ENCODE measurements at regions not wholly inside any gene's neighbourhood (a gene's known extent, or its start where the extent isn't known, plus 50 kb on each side); places are given as distances from the start of the nearest gene placed in this dataset.

DNA sequence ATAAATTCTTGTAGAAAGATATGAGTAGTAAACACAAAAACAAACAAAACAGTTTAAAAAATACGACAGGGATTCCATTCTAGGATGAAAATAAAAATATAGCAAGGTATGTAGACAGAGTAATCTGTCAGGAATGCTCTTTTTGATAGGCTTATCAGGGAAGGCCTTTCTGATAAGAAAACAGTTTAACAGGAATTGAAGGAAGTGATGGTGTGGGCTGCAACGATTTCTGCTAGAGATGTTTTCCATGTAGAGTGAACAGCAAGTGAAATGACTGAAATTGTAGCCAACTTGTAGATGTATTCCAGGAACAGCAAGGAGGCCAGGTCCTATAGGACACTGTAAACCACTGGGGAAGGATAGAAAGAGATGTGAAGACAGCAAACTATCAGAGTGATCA is 689.7 kb upstream of the GJE1 start:
- no peaks in the 10 kb centered on the region for H3K4me1 ChIP-seq (ENCODE audit: control insufficient read depth, insufficient read depth, low read length, poor library complexity, severe bottlenecking)
- no peaks in the 10 kb centered on the region for H3K9me3 ChIP-seq (ENCODE audit: control insufficient read depth, low read length)
- H3K27ac ChIP-seq (ENCODE audit: insufficient read depth, low read length, poor library complexity, severe bottlenecking), result no peak overlapping the region
- no peaks in the 10 kb centered on the region for H3K27me3 ChIP-seq (replicated peaks; ENCODE audit: control insufficient read depth, insufficient read depth, low read length, poor library complexity, severe bottlenecking)
- no peak overlapping the region for H3K4me3 ChIP-seq (ENCODE audit: insufficient read depth, low read depth, low read length, poor library complexity, severe bottlenecking)
- H3K36me3 ChIP-seq (ENCODE audit: control insufficient read depth, insufficient read depth, low read length), result no peaks in the 10 kb centered on the region
- no peak for DNase-seq

DNA sequence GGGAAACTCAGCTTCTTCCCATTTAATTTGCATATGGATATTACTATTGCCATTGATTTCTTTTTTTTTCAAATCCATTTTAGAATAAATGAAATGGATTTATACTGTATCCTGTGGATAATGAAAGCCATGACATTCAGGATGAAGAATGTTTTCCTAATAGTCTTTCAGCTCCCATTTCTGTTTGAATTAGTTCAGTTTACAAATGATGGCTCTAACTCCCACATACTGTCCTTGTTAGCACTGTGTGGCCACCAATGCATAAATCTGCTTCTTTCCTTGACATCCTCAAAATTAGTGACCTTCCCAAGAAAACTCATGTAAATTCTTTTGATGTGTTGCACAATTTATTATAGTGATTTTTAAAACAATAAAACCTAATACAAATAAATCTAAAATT is 693.2 kb upstream of the GJE1 start:
- no peaks in the 10 kb centered on the region for H3K27me3 ChIP-seq (replicated peaks; ENCODE audit: control insufficient read depth, insufficient read depth, low read length, poor library complexity, severe bottlenecking)
- no peak overlapping the region for H3K27ac ChIP-seq (ENCODE audit: insufficient read depth, low read length, poor library complexity, severe bottlenecking)
- DNase-seq, result no peak

DNA sequence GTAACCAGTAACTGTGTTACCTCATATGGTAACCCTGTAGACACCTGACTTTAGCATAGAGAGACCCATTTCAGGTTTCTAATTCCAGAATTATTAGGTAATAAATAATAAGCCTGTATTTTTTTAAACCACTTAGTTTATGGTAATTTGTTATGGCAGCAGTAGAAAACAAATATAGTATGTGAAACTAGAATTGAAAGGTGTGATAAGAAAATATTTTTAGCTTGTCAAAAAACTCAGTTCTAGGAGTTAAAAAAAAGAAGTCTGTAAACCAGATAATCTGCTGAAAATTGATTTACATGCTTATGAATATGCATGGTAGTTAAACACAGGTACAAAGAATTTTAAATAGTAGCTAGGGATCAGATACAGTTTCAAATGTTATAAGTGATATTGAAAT is 695.0 kb upstream of the GJE1 start:
- H3K27ac ChIP-seq (ENCODE audit: insufficient read depth, low read length, poor library complexity, severe bottlenecking), result no peak overlapping the region
- no peaks in the 10 kb centered on the region for H3K4me1 ChIP-seq (ENCODE audit: control insufficient read depth, insufficient read depth, low read length, poor library complexity, severe bottlenecking)
- no peak for DNase-seq
- no peaks in the 10 kb centered on the region for H3K36me3 ChIP-seq (ENCODE audit: control insufficient read depth, insufficient read depth, low read length)
- H3K4me3 ChIP-seq (ENCODE audit: insufficient read depth, low read depth, low read length, poor library complexity, severe bottlenecking), result no peak overlapping the region
- H3K27me3 ChIP-seq (replicated peaks; ENCODE audit: control insufficient read depth, insufficient read depth, low read length, poor library complexity, severe bottlenecking), result no peaks in the 10 kb centered on the region
- H3K9me3 ChIP-seq (ENCODE audit: control insufficient read depth, low read length), result no peaks in the 10 kb centered on the region

More for the DNA sequence above, 693.2 kb upstream of the GJE1 start:
- H3K9me3 ChIP-seq (ENCODE audit: control insufficient read depth, low read length), result no peaks in the 10 kb centered on the region
- no peaks in the 10 kb centered on the region for H3K36me3 ChIP-seq (ENCODE audit: control insufficient read depth, insufficient read depth, low read length)
- H3K4me3 ChIP-seq (ENCODE audit: insufficient read depth, low read depth, low read length, poor library complexity, severe bottlenecking), result no peak overlapping the region
- no peaks in the 10 kb centered on the region for H3K4me1 ChIP-seq (ENCODE audit: control insufficient read depth, insufficient read depth, low read length, poor library complexity, severe bottlenecking)

DNA sequence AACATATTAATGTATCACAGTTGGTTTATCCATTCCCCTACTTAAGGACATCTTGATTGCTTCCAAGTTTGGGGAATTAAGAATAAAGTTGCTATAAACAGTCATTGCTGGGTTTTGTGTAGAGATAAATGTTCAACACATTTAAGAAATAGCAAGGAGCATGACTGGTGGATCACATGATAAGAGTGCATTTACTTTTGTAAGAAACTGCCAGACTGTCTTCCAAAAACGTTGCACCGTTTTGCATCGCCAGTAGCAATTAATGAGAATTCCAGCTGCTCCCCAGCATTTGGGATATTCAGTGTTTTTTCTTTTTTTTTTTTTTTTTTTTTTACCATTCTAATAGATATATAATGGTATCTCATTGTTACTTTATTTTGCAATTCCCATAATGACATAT is 695.7 kb upstream of the GJE1 start:
- Histone ChIP-seq H3K27ac (ENCODE audit: insufficient read depth, low read length, poor library complexity, severe bottlenecking) (no peak overlapping the region), H3K4me3 (ENCODE audit: insufficient read depth, low read depth, low read length, poor library complexity, severe bottlenecking) (no peak overlapping the region), H3K36me3 (ENCODE audit: control insufficient read depth, insufficient read depth, low read length) (no peaks in the 10 kb centered on the region), H3K9me3 (ENCODE audit: control insufficient read depth, low read length) (no peaks in the 10 kb centered on the region), H3K4me1 (ENCODE audit: control insufficient read depth, insufficient read depth, low read length, poor library complexity, severe bottlenecking) (no peaks in the 10 kb centered on the region), H3K27me3 (replicated peaks; ENCODE audit: control insufficient read depth, insufficient read depth, low read length, poor library complexity, severe bottlenecking) (no peaks in the 10 kb centered on the region)
- DNase-seq, result no peak

DNA sequence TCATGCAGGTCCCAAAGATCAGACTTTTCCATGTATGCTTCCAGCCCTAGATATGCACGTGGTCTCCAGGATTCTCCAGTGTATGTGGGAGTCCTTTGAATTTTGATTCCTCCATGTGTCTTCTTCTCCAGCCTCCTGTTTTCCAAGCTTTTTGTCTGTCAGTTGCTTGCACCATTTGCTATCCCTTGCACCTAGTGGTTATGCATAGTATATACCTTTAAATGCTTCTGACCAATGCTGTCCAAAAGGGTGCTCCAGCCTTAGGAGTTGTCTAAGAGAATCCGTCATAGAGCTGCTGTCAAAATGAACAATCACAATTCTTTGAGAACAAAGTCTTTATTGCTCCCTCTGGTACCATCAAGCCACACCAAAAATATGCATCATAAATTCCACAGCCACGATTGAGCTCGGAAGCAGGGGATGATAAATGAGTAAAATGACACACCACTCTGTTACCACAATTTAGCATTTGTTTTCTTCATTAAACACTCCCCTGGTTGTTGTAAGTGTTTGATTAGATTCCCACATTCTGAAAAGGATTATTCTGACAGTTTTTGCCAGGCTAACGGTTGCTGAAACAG is 706.2 kb upstream of the GJE1 start:
- Histone ChIP-seq H3K9me3 (ENCODE audit: control insufficient read depth, low read length) (no peaks in the 10 kb centered on the region), H3K4me1 (ENCODE audit: control insufficient read depth, insufficient read depth, low read length, poor library complexity, severe bottlenecking) (no peaks in the 10 kb centered on the region), H3K27ac (ENCODE audit: insufficient read depth, low read length, poor library complexity, severe bottlenecking) (no peak overlapping the region), H3K36me3 (ENCODE audit: control insufficient read depth, insufficient read depth, low read length) (no peaks in the 10 kb centered on the region), H3K4me3 (ENCODE audit: insufficient read depth, low read depth, low read length, poor library complexity, severe bottlenecking) (no peak overlapping the region), H3K27me3 (replicated peaks; ENCODE audit: control insufficient read depth, insufficient read depth, low read length, poor library complexity, severe bottlenecking) (no peaks in the 10 kb centered on the region)
- DNase-seq, result no peak

DNA sequence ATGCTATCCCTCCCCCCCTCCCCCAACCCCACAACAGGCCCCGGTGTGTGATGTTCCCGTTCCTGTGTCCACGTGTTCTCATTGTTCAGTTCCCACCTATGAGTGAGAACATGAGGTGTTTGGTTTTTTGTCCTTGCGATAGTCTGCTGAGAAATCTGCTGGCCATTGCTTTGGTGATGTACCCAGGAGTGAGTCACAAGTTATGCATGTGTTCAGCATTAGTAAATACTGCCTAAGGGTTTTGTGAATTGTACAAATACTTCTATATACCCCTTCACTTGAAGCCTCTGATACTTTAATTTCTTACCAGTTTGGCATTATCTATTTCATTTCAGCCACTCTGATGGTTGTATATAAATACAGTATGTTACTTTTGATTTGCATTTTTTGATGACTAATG is 711.3 kb upstream of the GJE1 start:
- Histone ChIP-seq H3K27ac (ENCODE audit: insufficient read depth, low read length, poor library complexity, severe bottlenecking) (no peak overlapping the region), H3K4me1 (ENCODE audit: control insufficient read depth, insufficient read depth, low read length, poor library complexity, severe bottlenecking) (no peaks in the 10 kb centered on the region), H3K9me3 (ENCODE audit: control insufficient read depth, low read length) (no peaks in the 10 kb centered on the region), H3K27me3 (replicated peaks; ENCODE audit: control insufficient read depth, insufficient read depth, low read length, poor library complexity, severe bottlenecking) (no peaks in the 10 kb centered on the region), H3K36me3 (ENCODE audit: control insufficient read depth, insufficient read depth, low read length) (no peaks in the 10 kb centered on the region), H3K4me3 (ENCODE audit: insufficient read depth, low read depth, low read length, poor library complexity, severe bottlenecking) (no peak overlapping the region)
- no peak for DNase-seq

DNA sequence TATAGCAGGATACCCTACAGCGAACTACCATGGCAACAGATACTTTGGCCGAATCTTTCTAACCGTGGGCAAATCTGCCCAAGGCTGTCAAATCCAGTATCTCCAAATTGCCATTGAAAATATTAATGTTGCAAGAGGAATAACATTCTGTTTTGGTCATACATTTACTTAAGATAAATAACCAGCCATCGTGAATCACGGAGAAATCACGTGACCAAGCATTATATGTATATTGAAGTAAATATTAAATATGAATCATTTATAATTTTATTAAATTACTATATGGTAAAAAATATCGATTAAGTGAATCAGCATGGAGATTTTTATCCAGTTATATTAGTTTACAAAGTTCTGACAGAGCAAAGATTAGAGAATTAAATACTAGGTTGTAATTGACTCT is 714.6 kb upstream of the GJE1 start:
- no peak overlapping the region for H3K4me3 ChIP-seq (ENCODE audit: insufficient read depth, low read depth, low read length, poor library complexity, severe bottlenecking)
- H3K27ac ChIP-seq (ENCODE audit: insufficient read depth, low read length, poor library complexity, severe bottlenecking), result no peak overlapping the region
- H3K9me3 ChIP-seq (ENCODE audit: control insufficient read depth, low read length), result no peaks in the 10 kb centered on the region
- no peaks in the 10 kb centered on the region for H3K36me3 ChIP-seq (ENCODE audit: control insufficient read depth, insufficient read depth, low read length)
- no peak for DNase-seq
- H3K27me3 ChIP-seq (replicated peaks; ENCODE audit: control insufficient read depth, insufficient read depth, low read length, poor library complexity, severe bottlenecking), result no peaks in the 10 kb centered on the region
- no peaks in the 10 kb centered on the region for H3K4me1 ChIP-seq (ENCODE audit: control insufficient read depth, insufficient read depth, low read length, poor library complexity, severe bottlenecking)

DNA sequence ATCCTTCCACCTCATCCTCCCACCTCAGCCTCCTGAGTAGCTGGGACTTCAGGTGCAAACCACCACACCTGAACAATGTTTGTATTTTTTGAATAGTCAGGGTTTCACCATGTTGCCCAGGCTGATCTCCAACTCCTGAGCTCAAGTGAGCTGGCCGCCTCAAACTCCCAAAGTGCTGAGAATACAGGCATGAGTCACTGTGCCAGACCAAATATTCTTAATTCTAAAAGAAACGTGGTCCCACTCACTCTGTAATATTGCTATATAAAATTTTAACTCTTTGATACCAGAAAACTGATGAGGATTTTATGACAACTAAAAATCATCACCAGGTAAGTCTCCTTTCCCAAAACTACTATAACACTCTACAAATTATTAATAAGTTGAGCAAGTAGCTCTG is 716.8 kb upstream of the GJE1 start:
- Histone ChIP-seq H3K27ac (ENCODE audit: insufficient read depth, low read length, poor library complexity, severe bottlenecking) (no peak overlapping the region), H3K9me3 (ENCODE audit: control insufficient read depth, low read length) (no peaks in the 10 kb centered on the region), H3K4me3 (ENCODE audit: insufficient read depth, low read depth, low read length, poor library complexity, severe bottlenecking) (no peak overlapping the region), H3K4me1 (ENCODE audit: control insufficient read depth, insufficient read depth, low read length, poor library complexity, severe bottlenecking) (no peaks in the 10 kb centered on the region), H3K27me3 (replicated peaks; ENCODE audit: control insufficient read depth, insufficient read depth, low read length, poor library complexity, severe bottlenecking) (no peaks in the 10 kb centered on the region), H3K36me3 (ENCODE audit: control insufficient read depth, insufficient read depth, low read length) (no peaks in the 10 kb centered on the region)
- DNase-seq, result no peak

DNA sequence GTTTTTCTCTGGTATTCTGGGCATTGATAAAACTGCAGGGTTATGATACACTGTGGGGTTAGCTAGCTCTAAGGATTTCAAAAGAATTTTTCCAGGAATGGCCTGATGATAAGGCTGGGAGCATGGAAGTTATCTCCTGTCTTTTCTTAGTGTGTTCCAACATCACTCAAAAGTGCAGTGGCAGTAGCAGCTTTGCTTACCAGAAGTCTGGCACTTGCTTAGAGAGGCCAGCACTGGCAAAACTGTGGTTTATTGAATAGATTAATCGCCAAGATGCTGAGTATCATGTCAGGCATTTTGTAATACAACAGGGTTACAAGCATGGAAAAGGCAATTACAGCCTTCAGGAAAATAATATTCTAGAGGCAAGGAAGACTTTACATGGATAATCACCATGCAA is 719.5 kb upstream of the GJE1 start:
- no peaks in the 10 kb centered on the region for H3K27me3 ChIP-seq (replicated peaks; ENCODE audit: control insufficient read depth, insufficient read depth, low read length, poor library complexity, severe bottlenecking)
- no peak overlapping the region for H3K27ac ChIP-seq (ENCODE audit: insufficient read depth, low read length, poor library complexity, severe bottlenecking)
- H3K9me3 ChIP-seq (ENCODE audit: control insufficient read depth, low read length), result peaks cover 5% of the 10 kb centered on the region

DNA sequence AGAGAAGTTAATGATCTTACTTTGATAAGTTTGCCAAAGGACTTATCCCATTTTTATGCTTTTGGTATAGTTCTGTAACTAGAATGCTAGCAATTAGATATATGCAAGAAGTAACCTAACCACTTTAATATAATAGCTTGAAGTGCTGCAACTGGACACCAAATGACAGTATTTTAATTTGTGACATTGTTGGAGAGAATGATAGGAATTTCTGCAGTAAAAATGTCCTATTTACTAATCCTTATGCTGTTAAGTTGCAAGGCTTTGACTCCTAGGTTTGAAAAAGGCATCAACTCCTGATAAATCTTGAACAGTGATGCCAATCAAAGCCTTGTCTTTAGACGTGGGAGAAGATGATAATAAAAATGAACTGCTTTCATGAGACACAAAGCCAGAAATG is 726.0 kb upstream of the GJE1 start:
- Histone ChIP-seq H3K27ac (ENCODE audit: insufficient read depth, low read length, poor library complexity, severe bottlenecking) (no peak overlapping the region), H3K4me1 (ENCODE audit: control insufficient read depth, insufficient read depth, low read length, poor library complexity, severe bottlenecking) (no peaks in the 10 kb centered on the region), H3K36me3 (ENCODE audit: control insufficient read depth, insufficient read depth, low read length) (no peaks in the 10 kb centered on the region), H3K9me3 (ENCODE audit: control insufficient read depth, low read length) (peaks cover 10% of the 10 kb centered on the region), H3K4me3 (ENCODE audit: insufficient read depth, low read depth, low read length, poor library complexity, severe bottlenecking) (no peak overlapping the region), H3K27me3 (replicated peaks; ENCODE audit: control insufficient read depth, insufficient read depth, low read length, poor library complexity, severe bottlenecking) (no peaks in the 10 kb centered on the region)
- DNase-seq, result no peak

More for the DNA sequence above, 719.5 kb upstream of the GJE1 start:
- Histone ChIP-seq H3K4me1 (ENCODE audit: control insufficient read depth, insufficient read depth, low read length, poor library complexity, severe bottlenecking) (no peaks in the 10 kb centered on the region), H3K4me3 (ENCODE audit: insufficient read depth, low read depth, low read length, poor library complexity, severe bottlenecking) (no peak overlapping the region), H3K36me3 (ENCODE audit: control insufficient read depth, insufficient read depth, low read length) (no peaks in the 10 kb centered on the region)
- DNase-seq, result no peak

DNA sequence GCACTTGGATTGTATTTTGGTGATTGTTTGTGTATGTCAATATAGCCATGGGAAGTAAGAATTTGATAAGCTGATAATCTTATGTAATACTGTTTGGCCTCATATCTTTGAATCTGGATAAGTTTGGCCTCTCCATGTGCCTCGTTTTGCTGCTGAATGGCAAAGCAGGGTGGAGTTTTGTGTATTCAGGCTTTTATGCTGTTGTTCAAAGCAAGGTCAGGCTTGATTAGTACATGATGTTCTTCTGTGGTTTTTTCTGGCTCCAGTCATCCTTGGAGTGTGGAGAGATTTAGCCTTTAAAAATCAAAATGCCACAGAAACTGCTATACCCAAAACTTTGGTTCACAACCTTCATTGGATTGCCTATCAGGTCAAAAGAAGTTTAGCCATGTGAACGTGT is 728.9 kb upstream of the GJE1 start:
- no peak for DNase-seq
- H3K9me3 ChIP-seq (ENCODE audit: control insufficient read depth, low read length), result peaks cover 8% of the 10 kb centered on the region
- no peaks in the 10 kb centered on the region for H3K27me3 ChIP-seq (replicated peaks; ENCODE audit: control insufficient read depth, insufficient read depth, low read length, poor library complexity, severe bottlenecking)
- H3K4me3 ChIP-seq (ENCODE audit: insufficient read depth, low read depth, low read length, poor library complexity, severe bottlenecking), result no peak overlapping the region
- no peaks in the 10 kb centered on the region for H3K4me1 ChIP-seq (ENCODE audit: control insufficient read depth, insufficient read depth, low read length, poor library complexity, severe bottlenecking)
- H3K36me3 ChIP-seq (ENCODE audit: control insufficient read depth, insufficient read depth, low read length), result no peaks in the 10 kb centered on the region
- no peak overlapping the region for H3K27ac ChIP-seq (ENCODE audit: insufficient read depth, low read length, poor library complexity, severe bottlenecking)

All from effector memory CD4-positive, alpha-beta T cell (primary cell).